IPS-15b (cell line): ENCODE measurements at regions not wholly inside any gene's neighbourhood (a gene's known extent, or its start where the extent isn't known, plus 50 kb on each side); places are given as distances from the start of the nearest gene placed in this dataset.
"Not testable (repeated sequence)": the region's sequence is repeated elsewhere in the genome, so short reads cannot be mapped to it uniquely, and the experiment has no call there.

ENCODE experiments used
- H3K27me3 ChIP-seq: one replicate; pipeline ENCODE4 v1.6.1; 2013; ENCODE audit warnings: low read length; ENCODE audit not compliant: control insufficient read depth, insufficient read depth
- H3K36me3 ChIP-seq: one replicate; pipeline ENCODE4 v1.6.1; 2013; ENCODE audit warnings: low read length; ENCODE audit not compliant: control insufficient read depth, insufficient read depth
- H3K4me1 ChIP-seq: one replicate; pipeline ENCODE4 v1.6.1; 2013; ENCODE audit warnings: mild to moderate bottlenecking, low read length; ENCODE audit not compliant: control insufficient read depth, insufficient read depth
- H3K4me3 ChIP-seq: one replicate; pipeline ENCODE4 v1.5.1; 2013; ENCODE audit warnings: low read depth, low read length
- H3K9ac ChIP-seq: one replicate; pipeline ENCODE4 v1.6.1; 2013; ENCODE audit warnings: low read depth, mild to moderate bottlenecking, low read length
- H3K9me3 ChIP-seq: one replicate; pipeline ENCODE4 v1.6.1; 2013; ENCODE audit warnings: mild to moderate bottlenecking, low read length; ENCODE audit not compliant: control insufficient read depth, insufficient read depth

- H3K27me3 ChIP-seq, result no peaks in the 10 kb centered on the region
- H3K9me3 ChIP-seq, result no peaks in the 10 kb centered on the region
- no peak overlapping the region for H3K9ac ChIP-seq
- H3K36me3 ChIP-seq, result no peaks in the 10 kb centered on the region
- H3K4me3 ChIP-seq, result no peak overlapping the region
- H3K4me1 ChIP-seq, result no peaks in the 10 kb centered on the region
Observed at GRCh38 chr6:167410462-167410861, 85.6 kb downstream of the TTLL2 start.

- Histone ChIP-seq H3K4me1 (no peaks in the 10 kb centered on the region), H3K9me3 (no peaks in the 10 kb centered on the region), H3K27me3 (no peaks in the 10 kb centered on the region), H3K4me3 (no peak overlapping the region), H3K36me3 (no peaks in the 10 kb centered on the region), H3K9ac (no peak overlapping the region)
Observed at GRCh38 chr6:167412506-167412905, 87.6 kb downstream of the TTLL2 start.

DNA sequence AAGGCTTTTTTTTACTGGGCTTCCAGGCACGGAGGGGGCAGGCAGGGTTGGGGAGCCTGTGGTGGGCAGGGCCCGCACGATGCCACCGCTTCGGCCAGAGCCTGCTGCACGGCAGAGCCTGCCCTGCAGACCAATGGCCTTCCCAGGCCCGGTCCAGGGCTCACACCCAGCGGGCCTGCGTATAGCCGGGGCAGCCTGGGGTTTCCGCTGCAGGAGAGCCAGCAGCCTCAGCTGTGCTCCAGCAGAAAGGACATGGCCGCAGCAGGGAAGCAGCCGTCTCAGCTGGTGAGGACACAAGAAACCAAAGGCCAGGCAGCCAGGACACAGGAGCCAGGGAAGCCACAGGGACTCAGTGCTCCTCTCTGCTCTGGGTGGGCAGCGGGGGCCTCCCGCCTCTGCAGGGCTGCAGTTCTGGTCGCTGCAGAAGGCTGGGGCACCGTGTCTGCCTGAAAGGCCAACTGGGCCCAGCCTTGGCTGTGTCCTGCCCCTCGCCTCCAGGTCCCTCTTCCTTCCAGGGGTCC, 90.6 kb downstream of the TTLL2 start:
- no peaks in the 10 kb centered on the region for H3K27me3 ChIP-seq
- H3K4me1 ChIP-seq, result no peaks in the 10 kb centered on the region
- no peak overlapping the region for H3K4me3 ChIP-seq
- no peak overlapping the region for H3K9ac ChIP-seq
- no peaks in the 10 kb centered on the region for H3K36me3 ChIP-seq
- H3K9me3 ChIP-seq, result no peaks in the 10 kb centered on the region

DNA sequence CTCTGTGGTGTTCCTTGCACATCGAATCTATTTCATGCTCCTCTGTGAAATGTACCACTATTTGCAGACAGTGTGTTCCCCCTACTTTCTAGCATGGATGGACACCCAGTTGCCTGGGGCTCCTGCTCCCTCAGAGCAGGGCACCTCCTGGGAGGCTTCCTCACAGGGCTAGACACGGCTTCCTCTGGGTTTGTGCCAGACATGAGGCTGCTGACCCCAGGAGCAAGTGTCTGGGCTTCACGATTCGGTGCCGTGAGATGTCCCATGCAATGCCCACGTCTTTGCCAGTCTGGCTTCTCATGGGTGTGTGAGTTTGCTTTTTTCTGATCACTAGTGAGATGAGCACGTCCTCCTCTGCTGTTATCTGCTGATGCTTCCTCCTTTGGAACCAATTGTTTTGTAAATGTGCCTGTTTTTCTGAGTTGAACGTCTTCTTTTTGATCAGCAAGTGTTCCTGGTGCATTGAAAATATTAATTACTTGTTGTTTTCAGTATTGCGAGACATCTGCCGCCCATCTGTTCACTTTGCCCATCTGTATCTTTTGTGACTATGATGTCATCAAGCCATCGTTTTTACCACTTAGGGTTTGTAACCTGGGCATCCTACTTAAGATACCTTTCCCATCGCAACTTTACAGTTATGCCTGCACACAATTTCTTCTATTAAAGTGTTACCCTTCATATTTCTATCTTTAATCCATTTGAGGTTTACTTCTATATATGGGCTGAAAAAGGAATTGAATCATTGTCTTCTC, 92.0 kb downstream of the TTLL2 start:
- Histone ChIP-seq H3K9me3 (no peaks in the 10 kb centered on the region), H3K27me3 (no peaks in the 10 kb centered on the region), H3K9ac (no peak overlapping the region), H3K4me3 (no peak overlapping the region), H3K4me1 (no peaks in the 10 kb centered on the region), H3K36me3 (no peaks in the 10 kb centered on the region)

DNA sequence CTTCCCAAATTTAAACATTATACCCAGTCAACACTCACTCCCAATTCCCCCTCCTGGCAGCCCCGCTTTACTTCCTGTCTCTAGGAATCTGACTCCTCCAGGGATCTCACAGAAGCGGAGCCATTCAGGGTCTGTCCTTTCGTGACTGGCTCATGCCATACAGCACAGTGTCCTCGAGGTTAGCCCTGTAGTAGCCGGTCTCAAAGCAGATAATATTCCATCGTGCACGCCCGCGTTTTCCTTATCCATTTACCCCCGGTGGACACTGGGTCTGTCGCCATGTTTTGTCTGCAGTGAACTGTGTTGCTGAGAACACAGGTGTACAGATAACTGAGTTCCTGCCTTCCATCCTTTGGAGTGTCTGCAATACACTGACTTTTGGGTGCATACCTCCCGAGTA, 95.3 kb downstream of the TTLL2 start:
- Histone ChIP-seq H3K9me3 (no peaks in the 10 kb centered on the region), H3K4me3 (no peak overlapping the region), H3K36me3 (no peaks in the 10 kb centered on the region), H3K4me1 (no peaks in the 10 kb centered on the region), H3K9ac (no peak overlapping the region), H3K27me3 (no peaks in the 10 kb centered on the region)

DNA sequence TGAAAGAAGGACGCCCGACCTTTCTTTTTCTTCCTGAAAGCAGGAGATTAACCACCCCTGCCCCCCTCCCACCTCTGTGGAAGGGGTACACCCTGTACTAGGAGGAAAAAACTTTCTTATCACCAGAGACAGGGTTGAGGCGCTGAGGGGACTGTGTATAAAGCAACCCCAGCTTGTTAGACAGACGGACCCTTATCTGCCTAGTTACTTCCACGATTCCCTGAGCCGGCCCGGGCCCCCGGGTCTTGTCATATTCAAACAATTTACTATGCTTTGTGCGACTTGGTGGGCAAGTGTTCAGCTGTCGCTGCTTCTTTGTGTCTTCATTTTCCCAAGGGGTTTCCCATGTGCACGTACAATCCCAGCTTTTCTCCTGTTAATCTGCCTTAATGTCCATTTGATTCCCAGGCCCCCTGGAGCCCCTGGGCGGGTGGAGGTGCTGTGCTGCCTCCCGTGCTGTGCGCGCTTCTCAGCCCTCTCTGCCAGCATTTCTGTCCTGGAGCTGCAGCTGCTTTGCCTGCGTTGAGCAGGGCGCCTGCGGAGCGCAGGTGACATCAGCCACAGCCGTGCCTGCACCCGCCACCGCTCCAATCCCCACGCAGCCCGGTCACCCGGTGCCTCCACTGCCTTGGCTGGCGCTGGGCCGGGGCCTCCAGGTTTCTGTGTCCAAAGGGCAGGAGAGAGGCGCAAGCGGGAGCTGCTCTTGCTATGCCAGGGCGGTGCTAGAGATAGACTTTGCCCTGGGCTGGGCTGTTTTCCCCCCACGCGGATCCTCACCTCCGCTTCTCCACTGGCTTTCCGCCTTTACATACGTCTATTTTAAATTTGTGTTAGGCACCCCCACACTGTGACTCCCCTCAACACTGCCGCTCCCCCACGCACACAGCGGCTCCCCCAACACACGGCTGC, 96.2 kb downstream of the TTLL2 start:
- Histone ChIP-seq H3K27me3 (no peaks in the 10 kb centered on the region), H3K4me1 (no peaks in the 10 kb centered on the region), H3K9ac (no peak overlapping the region), H3K9me3 (no peaks in the 10 kb centered on the region), H3K36me3 (no peaks in the 10 kb centered on the region), H3K4me3 (no peak overlapping the region)

- H3K9me3 ChIP-seq, result not testable (repeated sequence)
Observed at GRCh38 chr6:167421944-167422343, 97.1 kb downstream of the TTLL2 start.

GRCh38 chr6:167422934-167423333, 98.0 kb downstream of the TTLL2 start:
- H3K9ac ChIP-seq, result no peak overlapping the region
- H3K4me3 ChIP-seq, result no peak overlapping the region
- no peaks in the 10 kb centered on the region for H3K27me3 ChIP-seq
- no peaks in the 10 kb centered on the region for H3K36me3 ChIP-seq
- H3K4me1 ChIP-seq, result no peaks in the 10 kb centered on the region
- no peaks in the 10 kb centered on the region for H3K9me3 ChIP-seq

More at GRCh38 chr6:167421944-167422343, 97.1 kb downstream of the TTLL2 start:
- H3K9ac ChIP-seq, H3K36me3 ChIP-seq, H3K4me3 ChIP-seq, H3K4me1 ChIP-seq, H3K27me3 ChIP-seq: not testable (repeated sequence)

- no peaks in the 10 kb centered on the region for H3K4me1 ChIP-seq
Observed at GRCh38 chr6:167424060-167424673, 99.3 kb downstream of the TTLL2 start.

DNA sequence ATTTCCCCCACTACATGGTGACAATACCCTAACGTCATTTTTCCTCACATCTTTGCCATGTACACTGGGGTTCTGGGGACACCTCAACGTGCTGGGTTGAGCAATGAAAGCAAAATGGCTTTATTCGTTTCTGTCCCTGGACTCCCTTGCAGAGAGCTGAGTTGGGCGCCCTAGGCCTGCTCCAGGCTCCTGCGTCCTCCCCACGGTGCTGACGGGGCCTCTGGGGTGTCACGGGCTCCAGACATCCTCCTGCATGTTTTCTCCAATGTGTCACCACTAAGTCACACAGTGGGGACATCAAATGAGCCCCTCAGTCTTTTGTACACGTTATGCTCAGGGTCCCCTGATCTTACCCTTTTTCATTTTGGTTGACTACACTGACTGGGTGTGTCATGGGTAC, 99.8 kb downstream of the TTLL2 start:
- H3K9me3 ChIP-seq, result no peaks in the 10 kb centered on the region
- no peaks in the 10 kb centered on the region for H3K4me1 ChIP-seq
- H3K36me3 ChIP-seq, result no peaks in the 10 kb centered on the region
- no peak overlapping the region for H3K4me3 ChIP-seq
- H3K9ac ChIP-seq, result no peak overlapping the region
- no peaks in the 10 kb centered on the region for H3K27me3 ChIP-seq

More at GRCh38 chr6:167424060-167424673, 99.3 kb downstream of the TTLL2 start:
- no peaks in the 10 kb centered on the region for H3K27me3 ChIP-seq
- H3K4me3 ChIP-seq, result no peak overlapping the region
- no peaks in the 10 kb centered on the region for H3K36me3 ChIP-seq
- H3K9ac ChIP-seq, result no peak overlapping the region
- H3K9me3 ChIP-seq, result no peaks in the 10 kb centered on the region

DNA sequence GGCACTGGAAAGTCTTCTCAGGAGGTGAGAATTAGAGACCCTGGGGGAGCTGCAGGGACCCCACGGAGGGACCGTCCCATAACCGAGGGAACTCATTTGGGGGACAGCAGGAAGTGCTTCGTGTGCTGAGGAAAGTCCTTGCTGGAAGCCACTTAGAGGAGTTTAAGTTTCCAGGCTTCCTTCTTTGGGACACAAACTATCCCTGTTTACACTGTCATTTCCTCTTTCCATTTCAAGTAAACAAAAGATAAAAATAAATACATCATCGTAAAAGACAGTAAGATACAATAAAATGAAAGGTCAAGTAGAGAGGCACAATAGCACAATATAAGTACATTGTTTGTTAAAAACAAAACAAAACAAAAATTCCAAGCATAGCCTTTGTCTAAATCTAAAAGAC, 101.2 kb downstream of the TTLL2 start:
- no peaks in the 10 kb centered on the region for H3K4me1 ChIP-seq
- no peak overlapping the region for H3K9ac ChIP-seq
- no peaks in the 10 kb centered on the region for H3K9me3 ChIP-seq

More for the DNA sequence above, 101.2 kb downstream of the TTLL2 start:
- Histone ChIP-seq H3K4me3 (no peak overlapping the region), H3K36me3 (no peaks in the 10 kb centered on the region), H3K27me3 (no peaks in the 10 kb centered on the region)
